Activated CD8-positive, alpha-beta memory T cell treated with anti-CD3 and anti-CD28 coated beads for 1 hour (primary cell): ENCODE measurements at regions not wholly inside any gene's neighbourhood (a gene's known extent, or its start where the extent isn't known, plus 50 kb on each side); places are given as distances from the start of the nearest gene placed in this dataset.
"Not testable (repeated sequence)": the region's sequence is repeated elsewhere in the genome, so short reads cannot be mapped to it uniquely, and the experiment has no call there.

ENCODE experiments used
- DNase-seq, 2 donors: peaks; one replicate each; pipeline ENCODE4 v3.0.0-alpha.2; 2020; ENCODE audit warnings: low read depth in 1 of 2; ENCODE audit errors: extremely low read depth in 1 of 2

GRCh38 chr17:33983824-33984574 lies 271.1 kb upstream of the CCL2 start:
- no peak for DNase-seq

- no peak for DNase-seq
These were observed 269.0 kb upstream of the CCL2 start for GRCh38 chr17:33986088-33986487.

- DNase-seq: no peak
These were observed 268.5 kb upstream of the CCL2 start for GRCh38 chr17:33986566-33986965.

DNA sequence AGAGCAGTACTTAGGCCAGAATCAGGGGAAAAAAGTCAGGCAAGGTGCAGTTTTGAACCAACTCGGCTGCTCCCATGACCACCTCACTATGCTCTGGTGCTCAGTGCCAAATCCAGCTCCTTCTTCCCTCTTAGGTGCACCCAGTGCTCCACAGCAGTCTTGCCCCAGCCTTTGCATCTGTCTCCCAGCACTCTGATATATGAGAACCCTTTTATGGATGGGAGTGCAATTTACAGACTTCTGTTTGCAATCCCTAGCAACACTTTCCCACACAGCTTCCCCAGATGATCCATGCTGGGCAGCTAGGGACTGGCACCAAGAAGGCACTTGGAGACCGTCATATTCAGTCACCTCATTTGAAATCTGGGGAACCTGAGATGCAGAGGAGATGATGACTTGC lies 267.9 kb upstream of the CCL2 start:
- DNase-seq: no peak

DNA sequence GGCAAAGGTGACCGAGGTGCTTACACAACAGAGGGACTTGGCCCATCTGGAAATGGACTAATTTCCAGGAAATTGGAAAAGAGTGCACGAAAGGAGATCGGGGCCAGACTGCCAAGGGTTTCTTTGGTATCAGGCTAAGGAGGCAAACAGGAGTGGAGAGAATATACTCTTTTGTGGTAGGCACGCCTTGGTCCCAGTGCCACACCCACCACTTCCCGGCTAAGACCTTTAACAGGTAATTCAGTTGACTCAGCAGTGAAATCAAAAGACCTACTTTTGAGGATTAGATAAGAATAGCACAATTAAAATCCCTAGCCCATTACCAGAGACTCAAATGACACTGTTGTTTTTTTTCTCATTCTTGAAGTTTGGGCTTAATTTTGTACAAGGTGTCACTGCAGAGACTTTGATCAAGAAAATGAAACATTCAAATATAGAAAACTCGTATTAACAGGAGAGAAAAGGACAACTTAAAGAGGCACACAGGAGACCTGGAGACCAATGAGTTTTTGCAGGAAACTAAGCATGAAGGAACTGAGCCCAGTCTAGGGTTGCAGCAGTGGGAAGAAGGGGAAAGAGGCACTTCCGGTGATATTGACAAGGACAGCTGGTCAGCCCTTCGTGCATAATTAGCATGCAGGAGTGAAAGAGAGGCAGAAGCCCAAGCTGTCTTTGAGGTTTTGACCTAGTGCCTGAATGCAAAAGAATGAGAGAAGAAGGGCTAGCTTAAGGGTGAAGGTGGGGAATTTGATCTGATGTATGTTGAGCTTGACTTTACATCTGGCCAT lies 265.5 kb upstream of the CCL2 start:
- DNase-seq: no peak

GRCh38 chr17:33990943-33991706 lies 264.0 kb upstream of the CCL2 start:
- DNase-seq: no peak

DNA sequence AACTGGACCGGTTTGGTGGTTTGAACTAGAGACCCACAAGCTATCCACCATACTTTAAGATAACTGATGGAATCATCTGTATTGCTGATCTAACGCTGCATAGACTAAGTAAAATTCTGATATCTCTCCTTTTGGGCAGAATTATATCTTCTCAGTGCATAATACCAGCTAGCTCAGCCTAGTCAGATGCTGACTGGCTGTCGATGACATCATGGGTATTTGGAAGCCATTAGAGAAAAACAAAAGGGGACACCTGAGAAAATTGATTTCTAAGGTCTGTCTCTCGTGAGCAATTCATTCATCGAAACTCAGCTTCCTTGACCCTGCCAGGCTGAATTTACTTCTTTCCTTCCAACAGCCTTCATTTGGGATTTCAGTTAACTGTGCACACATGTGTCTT lies 263.0 kb upstream of the CCL2 start:
- no peak for DNase-seq

DNA sequence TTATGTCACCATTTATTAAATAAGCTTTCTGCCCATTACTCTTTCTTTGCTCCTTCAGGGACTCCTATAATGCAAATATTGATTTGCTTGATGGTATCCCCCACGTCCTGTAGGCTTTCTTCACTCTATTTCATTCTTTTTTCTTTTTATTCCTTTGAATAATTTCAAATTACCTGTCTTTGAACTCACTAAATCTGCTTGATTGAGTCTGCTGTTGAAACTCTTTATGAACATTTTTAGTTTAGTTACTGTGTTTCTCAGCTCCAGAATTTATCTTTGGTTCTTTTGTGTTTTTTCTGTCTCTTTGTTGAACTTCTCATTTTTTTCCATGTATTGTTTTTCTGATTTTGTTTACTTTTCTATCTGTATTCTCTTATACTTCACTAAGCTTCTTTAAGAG lies 254.4 kb upstream of the CCL2 start:
- no peak for DNase-seq

- DNase-seq: no peak
These were observed 253.8 kb upstream of the CCL2 start for GRCh38 chr17:34001246-34001645.

DNA sequence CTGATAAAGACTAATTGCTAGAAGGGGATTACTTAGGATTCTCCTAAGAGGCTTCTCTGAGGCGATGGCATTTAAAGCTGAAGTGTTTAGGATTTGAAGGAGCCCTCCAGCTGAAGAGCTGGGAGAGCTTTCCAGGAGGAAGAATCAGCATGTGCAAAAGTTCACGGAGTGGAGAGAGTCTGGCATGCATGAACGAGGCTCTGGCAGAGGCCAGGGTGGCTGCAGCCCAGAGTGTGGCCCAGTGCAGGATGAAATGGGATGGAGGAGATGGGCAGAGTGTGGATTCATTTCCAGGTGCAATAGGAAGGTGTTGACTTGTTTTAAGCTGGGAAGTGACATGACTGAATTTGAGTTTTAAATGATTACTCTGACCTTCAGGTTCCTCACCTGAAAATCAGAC lies 249.0 kb upstream of the CCL2 start:
- no peak for DNase-seq

GRCh38 chr17:34008125-34008524 lies 247.0 kb upstream of the CCL2 start:
- DNase-seq: no peak

DNA sequence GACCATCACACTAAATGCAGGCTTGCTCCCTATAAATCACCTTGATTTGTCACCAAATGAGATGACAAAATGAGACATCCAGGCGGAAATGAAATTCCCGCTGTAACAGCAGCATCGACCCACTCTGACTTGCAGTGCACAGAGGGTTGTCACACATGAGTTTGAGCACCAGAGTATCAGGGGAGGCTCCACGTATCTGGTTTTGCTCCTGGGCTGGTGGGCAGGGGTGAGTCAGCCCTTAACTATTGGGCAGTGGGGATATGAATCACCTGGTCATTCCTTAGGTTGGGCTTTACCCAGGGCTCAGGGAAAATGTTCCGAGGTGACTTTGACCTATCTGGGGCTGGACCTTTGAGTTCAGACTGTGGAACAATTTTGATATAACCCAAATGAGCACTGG lies 245.2 kb upstream of the CCL2 start:
- DNase-seq: no peak

DNA sequence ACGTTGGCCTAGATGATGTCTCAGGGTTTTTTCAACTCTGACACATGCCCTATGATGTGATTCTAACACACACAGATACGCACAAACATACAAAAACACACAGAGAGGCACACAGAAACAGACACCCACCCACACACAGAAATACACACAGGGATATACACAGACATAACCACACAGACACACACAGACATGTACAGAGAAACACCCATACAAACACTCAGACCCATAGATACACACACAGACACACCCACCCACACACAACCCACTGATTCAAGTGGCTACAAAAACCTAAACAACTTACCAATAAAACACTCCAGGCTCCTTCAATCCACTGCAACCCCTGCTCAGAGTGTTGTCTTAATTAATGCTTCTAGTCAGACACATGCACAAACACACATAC lies 244.6 kb upstream of the CCL2 start:
- no peak for DNase-seq

GRCh38 chr17:34011599-34011998 lies 243.5 kb upstream of the CCL2 start:
- no peak for DNase-seq

GRCh38 chr17:34012709-34013375 lies 242.2 kb upstream of the CCL2 start:
- no peak for DNase-seq

DNA sequence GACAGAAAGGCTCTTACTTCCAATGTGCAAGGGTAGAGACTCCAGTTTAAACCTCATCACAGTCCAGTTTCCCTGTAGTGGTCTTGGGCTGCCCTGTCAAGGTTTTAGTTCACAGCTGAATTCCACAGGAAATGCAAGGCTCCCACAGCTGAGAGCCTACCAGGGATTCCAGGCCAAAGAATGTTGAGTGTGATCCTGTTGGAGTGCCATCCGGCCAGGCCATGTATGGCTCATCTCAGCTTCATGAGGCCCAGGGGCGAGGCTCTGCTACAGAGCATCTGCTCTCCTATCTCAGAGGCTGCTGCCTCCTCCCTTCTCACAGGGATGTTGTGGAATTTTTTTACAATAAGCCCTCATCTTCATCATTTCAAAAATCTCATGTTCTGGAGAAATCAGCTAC lies 239.8 kb upstream of the CCL2 start:
- DNase-seq: no peak

GRCh38 chr17:34024386-34024785 lies 230.7 kb upstream of the CCL2 start:
- no peak for DNase-seq

GRCh38 chr17:34024806-34025551 lies 230.1 kb upstream of the CCL2 start:
- no peak for DNase-seq

- DNase-seq: not testable (repeated sequence)
These were observed 224.5 kb upstream of the CCL2 start for GRCh38 chr17:34030601-34031000.

GRCh38 chr17:34032305-34032704 lies 222.8 kb upstream of the CCL2 start:
- DNase-seq: not testable (repeated sequence)
